ENCODE measurements at regions not wholly inside any gene's neighbourhood (a gene's known extent, or its start where the extent isn't known, plus 50 kb on each side); places are given as distances from the start of the nearest gene placed in this dataset.

GRCh38 chr15:95288626-95289025, 1041.9 kb upstream of the NR2F2 start:
- TF ChIP-seq CTCF (IDR thresholded peaks at IDR 0.05) (no peak), ZFX (IDR thresholded peaks at IDR 0.05; ENCODE audit: borderline replicate concordance) (no peak)

Data from 22Rv1 (cell line).